CD4-positive, alpha-beta T cell (primary cell): ENCODE measurements at regions not wholly inside any gene's neighbourhood (a gene's known extent, or its start where the extent isn't known, plus 50 kb on each side); places are given as distances from the start of the nearest gene placed in this dataset.

Experiments
- ATAC-seq: fragments of 200-7000 bp; cut with Tn5 transposase; one replicate; pipeline ENCODE4 v1.10.0; 2022; ENCODE audit warnings: mild to moderate bottlenecking; ENCODE audit not compliant: poor library complexity
- CTCF ChIA-PET: fragments of 350-600 bp; sonication (Branson Sonifier 250); formaldehyde crosslinking; loops from one replicate; lab custom pipeline; 2021; ENCODE audit warnings: antibody characterized with exemption, inconsistent platforms; lab: Charles Lee
- POLR2A ChIA-PET: fragments of 350-600 bp; sonication (Branson Sonifier 250); formaldehyde crosslinking; loops from one replicate; lab custom pipeline; 2021; ENCODE audit warnings: antibody characterized with exemption, inconsistent platforms; lab: Charles Lee
- DNase-seq, 14 experiments: peaks; one replicate each; pipeline ENCODE4 v3.0.0-alpha.2; 2013 to 2020; ENCODE audit warnings: mixed read lengths in 2 of 14
- H3K27ac ChIP-seq, 2 donors: one replicate each; pipeline versions ENCODE4 v1.5.1 to v1.7.0; 2013; ENCODE audit warnings: low read length in 2 of 2, low read depth in 1 of 2, mild to moderate bottlenecking in 1 of 2
- H3K27me3 ChIP-seq, 2 experiments: 1 replicate in 1 of 2; 2 replicates in 1 of 2; pipeline versions ENCODE4 v1.6.1 to v1.7.0; 2013; ENCODE audit warnings: low read length in 2 of 2, control low read depth in 1 of 2, mild to moderate bottlenecking in 1 of 2, moderate library complexity in 1 of 2; ENCODE audit not compliant: insufficient read depth in 2 of 2, control insufficient read depth in 1 of 2
- H3K36me3 ChIP-seq: one replicate; pipeline ENCODE4 v1.6.1; 2013; ENCODE audit warnings: low read length, control low read depth; ENCODE audit not compliant: insufficient read depth
- H3K4me1 ChIP-seq: one replicate; pipeline ENCODE4 v1.6.1; 2013; ENCODE audit warnings: low read length, control low read depth; ENCODE audit not compliant: insufficient read depth
- H3K4me3 ChIP-seq: one replicate; pipeline ENCODE4 v1.5.1; 2013; ENCODE audit warnings: mild to moderate bottlenecking, low read length, moderate library complexity
- H3K9me3 ChIP-seq, 2 experiments: 1 replicate in 1 of 2; 2 replicates in 1 of 2; pipeline versions ENCODE4 v1.6.1 to v1.7.0; 2013; ENCODE audit warnings: low read length in 2 of 2, mild to moderate bottlenecking in 2 of 2, control low read depth in 1 of 2, moderate library complexity in 1 of 2; ENCODE audit not compliant: control insufficient read depth in 1 of 2, insufficient read depth in 1 of 2
- H3K27ac Mint-ChIP-seq: one replicate; pipeline ENCODE4 v1.8.0; 2020; ENCODE audit warnings: mixed read lengths
- H3K27me3 Mint-ChIP-seq: one replicate; pipeline ENCODE4 v1.8.0; 2021; ENCODE audit warnings: mixed read lengths
- H3K36me3 Mint-ChIP-seq: one replicate; pipeline ENCODE4 v1.8.0; 2021; ENCODE audit warnings: low read depth, mixed read lengths
- H3K4me1 Mint-ChIP-seq: one replicate; pipeline ENCODE4 v1.8.0; 2021; ENCODE audit warnings: low read depth, mixed read lengths
- H3K4me3 Mint-ChIP-seq: one replicate; pipeline ENCODE4 v1.8.0; 2020; ENCODE audit warnings: mild to moderate bottlenecking, mixed read lengths
- H3K9me3 Mint-ChIP-seq: one replicate; pipeline ENCODE4 v1.8.0; 2020; ENCODE audit warnings: mixed read lengths
- CTCF ChIP-seq: fragments of 200-600 bp; IDR thresholded peaks from one replicate; pipeline ENCODE4 v1.8.0; 2022; ENCODE audit warnings: antibody characterized with exemption, mild to moderate bottlenecking
- intact Hi-C, 2 experiments: fragments of 100-400 bp; cut with DNase I in 1 of 2; cut with micrococcal nuclease in 1 of 2; formaldehyde crosslinking; loops; one replicate each; pipeline versions ENCODE4 v1.15.1 to v1.9.0; 2023 to 2025; cut with DNase I, micrococcal nuclease

GRCh38 chr12:125255935-125256633 lies 190.8 kb downstream of the AACS start:
- Histone ChIP-seq H3K4me3 (no peak overlapping the region), H3K36me3 (no peaks in the 10 kb centered on the region), H3K27me3 (peaks cover 0 to 4% of the 10 kb centered on the region in 2 experiments), H3K4me1 (no peaks in the 10 kb centered on the region), H3K9me3 (no peaks in the 10 kb centered on the region), H3K27ac (no peak overlapping the region)
- peaks cover 12% of the 10 kb centered on the region for H3K27me3 Mint-ChIP-seq
- CTCF ChIA-PET, result no interaction called here
- POLR2A ChIA-PET, result no interaction called here
- no peak overlapping the region for H3K4me3 Mint-ChIP-seq
- ATAC-seq (no peak), DNase-seq (no peak)
- no peak overlapping the region for H3K27ac Mint-ChIP-seq
- no peaks in the 10 kb centered on the region for H3K4me1 Mint-ChIP-seq
- H3K36me3 Mint-ChIP-seq, result no peaks in the 10 kb centered on the region
- TF ChIP-seq CTCF, result no peak
- no peaks in the 10 kb centered on the region for H3K9me3 Mint-ChIP-seq
- intact Hi-C loops, result no loop called here

- Histone ChIP-seq H3K4me3 (no peak overlapping the region), H3K4me1 (no peaks in the 10 kb centered on the region), H3K27me3 (peaks cover 0 to 4% of the 10 kb centered on the region in 2 experiments), H3K36me3 (no peaks in the 10 kb centered on the region), H3K9me3 (no peaks in the 10 kb centered on the region), H3K27ac (no peak overlapping the region)
- ATAC-seq, result no peak
- DNase-seq, result no peak
- ChIA-PET POLR2A (no interaction called here), CTCF (no interaction called here)
- H3K9me3 Mint-ChIP-seq, result no peaks in the 10 kb centered on the region
- TF ChIP-seq CTCF, result no peak
- no peaks in the 10 kb centered on the region for H3K36me3 Mint-ChIP-seq
- intact Hi-C loops, result no loop called here
- H3K27ac Mint-ChIP-seq, result no peak overlapping the region
- H3K4me1 Mint-ChIP-seq, result no peaks in the 10 kb centered on the region
- H3K27me3 Mint-ChIP-seq, result peaks cover 17% of the 10 kb centered on the region
- H3K4me3 Mint-ChIP-seq, result no peak overlapping the region
Measured at GRCh38 chr12:125256634-125256936, 191.3 kb downstream of the AACS start.

- CTCF ChIA-PET, result no interaction called here
- peaks cover 20% of the 10 kb centered on the region for H3K27me3 Mint-ChIP-seq
- no peak overlapping the region for H3K27ac ChIP-seq
Measured at GRCh38 chr12:125259178-125259867, 194.1 kb downstream of the AACS start.

More at GRCh38 chr12:125259178-125259867, 194.1 kb downstream of the AACS start:
- H3K27me3 ChIP-seq, result peaks cover 0 to 4% of the 10 kb centered on the region in 2 experiments
- Mint-ChIP-seq H3K4me3 (no peak overlapping the region), H3K36me3 (no peaks in the 10 kb centered on the region), H3K9me3 (no peaks in the 10 kb centered on the region), H3K27ac (no peak overlapping the region), H3K4me1 (no peaks in the 10 kb centered on the region)
- ATAC-seq, result no peak
- no peak for DNase-seq
- no peaks in the 10 kb centered on the region for H3K9me3 ChIP-seq
- intact Hi-C loops, result no loop called here
- no peak for TF ChIP-seq CTCF
- POLR2A ChIA-PET, result no interaction called here
- H3K36me3 ChIP-seq, result no peaks in the 10 kb centered on the region
- H3K4me1 ChIP-seq, result no peaks in the 10 kb centered on the region
- H3K4me3 ChIP-seq, result no peak overlapping the region
